Caco-2 (cell line): ENCODE measurements at regions not wholly inside any gene's neighbourhood (a gene's known extent, or its start where the extent isn't known, plus 50 kb on each side); places are given as distances from the start of the nearest gene placed in this dataset.

Source experiments
- BruUV-seq: library from RNA; stranded (reverse); fragments of 400-500 nt; replicated peaks from 2 replicates; lab custom pipeline; 2021; lab: Mats Ljungman, UMichigan
- CTCF ChIA-PET: fragments of 300-600 bp; sonication (Branson Sonifier 250); formaldehyde crosslinking; loops from one replicate; lab custom pipeline; 2022; ENCODE audit warnings: antibody characterized with exemption; lab: Charles Lee
- POLR2A ChIA-PET: fragments of 300-600 bp; sonication (Branson Sonifier 250); formaldehyde crosslinking; loops from one replicate; lab custom pipeline; 2022; ENCODE audit warnings: antibody characterized with exemption; lab: Charles Lee
- DNase-seq, 2 experiments: peaks; one replicate each; pipeline versions ENCODE4 v3.0.0 to v3.0.0-alpha.2; 2020 to 2022
- H3K27me3 ChIP-seq: replicated peaks from 2 replicates; pipeline ENCODE4 v1.6.0; 2011; ENCODE audit warnings: low read length; ENCODE audit not compliant: control insufficient read depth, insufficient read depth
- H3K36me3 ChIP-seq: 2 replicates; pipeline ENCODE4 v1.5.1; 2011; ENCODE audit warnings: low read length; ENCODE audit not compliant: control insufficient read depth, insufficient read depth
- H3K4me1 ChIP-seq: fragments of 250-450 bp; sonication (Bioruptor Pico); 2 replicates; pipeline ENCODE4 v1.5.1; 2020; ENCODE audit warnings: mild to moderate bottlenecking
- H3K4me3 ChIP-seq: 2 replicates; pipeline ENCODE4 v1.5.1; 2011; ENCODE audit warnings: low read depth, mild to moderate bottlenecking, control low read depth, low read length
- H3K9me3 ChIP-seq: fragments of 250-450 bp; sonication (Bioruptor Pico); 2 replicates; pipeline ENCODE4 v1.5.1; 2020; ENCODE audit warnings: mild to moderate bottlenecking, moderate library complexity
- H3K27ac Mint-ChIP-seq: one replicate; pipeline ENCODE4 v1.8.0; 2022; ENCODE audit warnings: mixed read lengths; ENCODE audit not compliant: unreplicated experiment
- H3K27me3 Mint-ChIP-seq: one replicate; pipeline ENCODE4 v1.8.0; 2022; ENCODE audit warnings: mixed read lengths; ENCODE audit not compliant: insufficient read depth, unreplicated experiment
- H3K36me3 Mint-ChIP-seq: one replicate; pipeline ENCODE4 v1.8.0; 2022; ENCODE audit warnings: mild to moderate bottlenecking, mixed read lengths; ENCODE audit not compliant: insufficient read depth, unreplicated experiment
- H3K4me1 Mint-ChIP-seq: one replicate; pipeline ENCODE4 v1.8.0; 2022; ENCODE audit warnings: low read depth, mixed read lengths; ENCODE audit not compliant: unreplicated experiment
- H3K4me3 Mint-ChIP-seq: one replicate; pipeline ENCODE4 v1.8.0; 2022; ENCODE audit warnings: mild to moderate bottlenecking, moderate library complexity, mixed read lengths; ENCODE audit not compliant: unreplicated experiment
- H3K9me3 Mint-ChIP-seq: one replicate; pipeline ENCODE4 v1.8.0; 2022; ENCODE audit warnings: mixed read lengths; ENCODE audit not compliant: unreplicated experiment
- CTCF ChIP-seq, 2 experiments: fragments of 200-600 bp in 1 of 2; IDR thresholded peaks; 1 replicate in 1 of 2; 2 replicates in 1 of 2; pipeline versions ENCODE4 v1.5.1 to v1.8.0; 2011 to 2022; ENCODE audit warnings: antibody characterized with exemption in 1 of 2, control low read depth in 1 of 2, inconsistent platforms in 1 of 2, low read depth in 1 of 2, low read length in 1 of 2, mild to moderate bottlenecking in 1 of 2, moderate library complexity in 1 of 2; ENCODE audit not compliant: insufficient read depth in 1 of 2, severe bottlenecking in 1 of 2, unreplicated experiment in 1 of 2
- intact Hi-C: fragments of 100-400 bp; cut with micrococcal nuclease; formaldehyde crosslinking; loops from one replicate; pipeline ENCODE4 v1.10.0; 2022; ENCODE audit not compliant: unreplicated experiment

- no peaks in the 10 kb centered on the region for H3K4me1 ChIP-seq
- no peaks in the 10 kb centered on the region for H3K36me3 ChIP-seq
These were observed 525.9 kb upstream of the TMPO start for GRCh38 chr12:97989366-97989940.

GRCh38 chr12:97994746-97995484 is 520.5 kb upstream of the TMPO start:
- H3K4me1 Mint-ChIP-seq: no peaks in the 10 kb centered on the region
- POLR2A ChIA-PET: no interaction called here
- Histone ChIP-seq H3K27me3 (no peaks in the 10 kb centered on the region), H3K4me1 (no peaks in the 10 kb centered on the region), H3K4me3 (no peak overlapping the region), H3K9me3 (no peaks in the 10 kb centered on the region), H3K36me3 (no peaks in the 10 kb centered on the region)
- H3K36me3 Mint-ChIP-seq: no peaks in the 10 kb centered on the region
- no peaks in the 10 kb centered on the region for H3K27me3 Mint-ChIP-seq
- peaks cover 16% of the 10 kb centered on the region for H3K9me3 Mint-ChIP-seq
- no peak for DNase-seq
- H3K27ac Mint-ChIP-seq: no peak overlapping the region
- TF ChIP-seq CTCF (IDR thresholded peaks at IDR 0.05; ENCODE audit: insufficient read depth in 1 of 2, low read depth in 1 of 2, low read length in 1 of 2, severe bottlenecking in 1 of 2, unreplicated experiment in 1 of 2): no peak
- intact Hi-C loops: no loop called here
- no TSS peak for BruUV-seq
- no peak overlapping the region for H3K4me3 Mint-ChIP-seq
- CTCF ChIA-PET: no interaction called here

More at GRCh38 chr12:97989366-97989940, 525.9 kb upstream of the TMPO start:
- no peak overlapping the region for H3K27ac Mint-ChIP-seq
- H3K9me3 ChIP-seq: no peaks in the 10 kb centered on the region
- no peak overlapping the region for H3K4me3 ChIP-seq
- H3K4me1 Mint-ChIP-seq: no peaks in the 10 kb centered on the region
- no peak for DNase-seq
- H3K36me3 Mint-ChIP-seq: no peaks in the 10 kb centered on the region
- intact Hi-C loops: no loop called here
- ChIA-PET POLR2A (no interaction called here), CTCF (no interaction called here)
- H3K9me3 Mint-ChIP-seq: peaks cover 16% of the 10 kb centered on the region
- peaks cover 2% of the 10 kb centered on the region for H3K27me3 Mint-ChIP-seq
- H3K4me3 Mint-ChIP-seq: no peak overlapping the region
- H3K27me3 ChIP-seq: no peaks in the 10 kb centered on the region
- no TSS peak for BruUV-seq
- TF ChIP-seq CTCF (IDR thresholded peaks at IDR 0.05; ENCODE audit: insufficient read depth in 1 of 2, low read depth in 1 of 2, low read length in 1 of 2, severe bottlenecking in 1 of 2, unreplicated experiment in 1 of 2): no peak

GRCh38 chr12:97995559-97995958 is 519.8 kb upstream of the TMPO start:
- H3K36me3 ChIP-seq: no peaks in the 10 kb centered on the region
- H3K27ac Mint-ChIP-seq: no peak overlapping the region
- ChIA-PET POLR2A (no interaction called here), CTCF (no interaction called here)
- no peaks in the 10 kb centered on the region for H3K4me1 ChIP-seq
- TF ChIP-seq CTCF (IDR thresholded peaks at IDR 0.05; ENCODE audit: insufficient read depth in 1 of 2, low read depth in 1 of 2, low read length in 1 of 2, severe bottlenecking in 1 of 2, unreplicated experiment in 1 of 2): no peak
- no peaks in the 10 kb centered on the region for H3K27me3 ChIP-seq
- no peaks in the 10 kb centered on the region for H3K4me1 Mint-ChIP-seq
- BruUV-seq: no TSS peak
- no peak for DNase-seq
- H3K4me3 Mint-ChIP-seq: no peak overlapping the region
- no peaks in the 10 kb centered on the region for H3K27me3 Mint-ChIP-seq
- H3K9me3 Mint-ChIP-seq: peaks cover 16% of the 10 kb centered on the region
- H3K9me3 ChIP-seq: no peaks in the 10 kb centered on the region
- H3K36me3 Mint-ChIP-seq: no peaks in the 10 kb centered on the region
- no peak overlapping the region for H3K4me3 ChIP-seq
- intact Hi-C loops: no loop called here
